ENCODE measurements at regions not wholly inside any gene's neighbourhood (a gene's known extent, or its start where the extent isn't known, plus 50 kb on each side); places are given as distances from the start of the nearest gene placed in this dataset.

- no peak for DNase-seq (ENCODE audit: low spot score)
Observed at GRCh38 chr3:144384241-144384979, 412.8 kb downstream of the DIPK2A start.

DNA sequence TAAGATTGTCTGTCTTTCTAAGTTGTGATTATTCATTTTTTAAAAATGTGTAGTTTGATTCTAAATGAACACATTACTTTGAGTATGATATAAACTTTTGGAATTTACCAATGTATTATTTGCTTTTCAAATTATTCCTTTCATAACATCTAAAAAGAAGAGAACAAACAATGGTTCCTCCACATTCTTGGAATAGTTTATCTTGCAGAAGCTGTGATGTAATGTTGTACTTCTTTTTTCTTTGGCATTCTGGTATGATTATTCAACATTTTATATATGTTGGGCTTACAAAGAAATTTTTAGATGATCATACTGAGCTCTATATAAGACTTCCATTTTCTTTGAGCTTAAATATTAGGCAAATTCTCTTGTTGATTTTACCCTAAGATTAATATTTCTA is 419.2 kb downstream of the DIPK2A start:
- DNase-seq (ENCODE audit: low spot score) = no peak

DNA sequence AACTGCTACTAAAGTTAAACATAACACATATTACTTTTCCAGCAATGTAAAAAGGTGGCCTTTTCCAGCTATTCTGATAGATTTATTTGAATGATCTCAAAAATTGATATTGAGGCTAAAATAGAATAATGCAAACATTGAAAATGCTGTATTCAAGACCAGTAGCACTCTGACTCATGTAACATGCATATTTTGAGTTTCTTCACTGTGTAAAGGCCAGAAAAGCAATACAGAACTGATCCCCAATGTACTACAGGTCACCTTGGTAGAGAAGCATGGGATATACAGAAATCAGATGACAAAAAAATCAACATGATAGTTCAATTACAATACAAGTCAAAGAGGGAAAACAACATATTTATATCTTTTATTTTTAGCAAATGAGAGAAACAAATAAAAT is 419.6 kb downstream of the DIPK2A start:
- DNase-seq (ENCODE audit: low spot score) = no peak

GRCh38 chr3:144394032-144394431 is 422.4 kb downstream of the DIPK2A start:
- DNase-seq (ENCODE audit: low spot score) = no peak

- no peak for DNase-seq (ENCODE audit: low spot score)
Observed at GRCh38 chr3:144402430-144402829, 430.8 kb downstream of the DIPK2A start.

- DNase-seq (ENCODE audit: low spot score) = no peak
Observed at GRCh38 chr3:144403040-144403457, 431.4 kb downstream of the DIPK2A start.

DNA sequence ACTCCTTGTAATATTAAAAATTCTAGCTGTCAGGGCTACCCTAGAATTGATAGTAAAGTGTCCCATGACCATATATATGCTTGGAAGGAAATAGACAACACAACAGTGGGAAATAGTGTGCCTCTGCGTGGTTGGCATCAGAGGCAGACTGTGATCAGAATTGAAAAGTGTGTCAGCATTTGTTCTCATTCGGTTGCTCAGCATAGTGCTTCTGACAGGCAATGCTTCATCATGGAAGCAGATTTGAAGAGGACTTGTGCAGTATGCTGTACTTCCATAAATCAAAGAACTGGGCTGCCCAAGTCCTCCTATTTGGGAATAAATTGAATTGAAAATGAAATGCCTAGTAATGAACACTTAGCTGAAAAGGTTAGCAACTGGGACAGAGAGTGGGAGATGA is 435.7 kb downstream of the DIPK2A start:
- DNase-seq (ENCODE audit: low spot score) = no peak

GRCh38 chr3:144409319-144409718 is 437.7 kb downstream of the DIPK2A start:
- DNase-seq (ENCODE audit: low spot score) = no peak

- DNase-seq (ENCODE audit: low spot score) = no peak
Observed at GRCh38 chr3:144413068-144413467, 441.4 kb downstream of the DIPK2A start.

DNA sequence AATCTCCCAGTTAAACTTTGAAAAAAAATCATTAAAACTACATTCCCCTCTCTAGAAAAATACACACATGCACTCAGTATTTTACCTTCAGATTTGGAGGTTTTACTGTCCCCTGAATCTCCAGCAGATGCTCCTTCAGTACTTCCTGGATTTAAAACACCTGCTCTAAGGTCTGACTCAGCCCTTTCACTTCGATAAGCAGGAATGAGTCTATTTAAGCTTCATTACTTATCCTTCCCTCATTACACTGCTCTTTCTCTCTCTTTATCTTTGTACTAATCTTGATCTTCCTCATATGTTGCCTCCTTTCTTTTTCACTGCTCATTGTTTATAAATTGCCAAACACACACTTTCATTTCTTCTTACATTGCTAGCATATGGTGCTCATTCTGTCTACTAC is 443.9 kb downstream of the DIPK2A start:
- no peak for DNase-seq (ENCODE audit: low spot score)

GRCh38 chr3:144424606-144425005 is 453.0 kb downstream of the DIPK2A start:
- no peak for DNase-seq (ENCODE audit: low spot score)

GRCh38 chr3:144426366-144426765 is 454.7 kb downstream of the DIPK2A start:
- DNase-seq (ENCODE audit: low spot score) = no peak

GRCh38 chr3:144426967-144427366 is 455.3 kb downstream of the DIPK2A start:
- no peak for DNase-seq (ENCODE audit: low spot score)

DNA sequence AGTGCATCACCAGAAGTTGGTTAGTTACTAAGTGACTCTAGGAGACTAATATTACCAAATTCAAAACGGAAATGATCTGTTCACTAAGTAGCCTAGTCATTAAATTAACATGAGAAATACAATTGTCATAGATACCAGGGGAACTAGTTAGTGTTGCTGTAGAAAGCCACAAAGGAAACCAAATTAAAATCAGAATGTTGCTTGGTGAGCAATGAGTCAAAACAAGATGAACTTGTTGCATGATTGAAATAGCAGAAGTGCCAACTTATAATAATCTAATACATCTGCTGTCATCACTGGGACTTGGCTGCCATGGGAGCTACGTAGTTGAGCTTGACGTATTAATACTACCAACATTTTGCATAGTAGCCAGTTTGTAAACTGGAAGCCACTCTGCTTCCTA is 458.1 kb downstream of the DIPK2A start:
- DNase-seq (ENCODE audit: low spot score) = no peak

DNA sequence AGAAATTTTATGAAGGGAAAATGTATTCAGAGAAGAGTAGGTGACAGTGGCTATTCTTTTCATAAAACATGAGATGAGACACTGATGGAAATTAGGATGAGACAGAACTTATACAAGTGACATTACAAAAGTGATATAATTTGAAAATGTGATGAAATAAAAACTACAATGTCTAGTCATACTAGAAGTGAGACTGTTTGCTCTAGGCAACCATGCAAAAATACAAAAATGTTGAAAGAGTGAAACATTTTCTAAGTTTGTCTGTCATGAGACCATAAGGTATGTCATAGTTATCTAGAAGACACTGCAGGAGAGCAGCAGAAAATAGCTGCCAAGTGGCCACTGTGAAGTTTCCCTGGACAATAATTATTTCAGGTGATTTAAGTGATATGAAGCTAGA is 459.5 kb downstream of the DIPK2A start:
- no peak for DNase-seq (ENCODE audit: low spot score)

DNA sequence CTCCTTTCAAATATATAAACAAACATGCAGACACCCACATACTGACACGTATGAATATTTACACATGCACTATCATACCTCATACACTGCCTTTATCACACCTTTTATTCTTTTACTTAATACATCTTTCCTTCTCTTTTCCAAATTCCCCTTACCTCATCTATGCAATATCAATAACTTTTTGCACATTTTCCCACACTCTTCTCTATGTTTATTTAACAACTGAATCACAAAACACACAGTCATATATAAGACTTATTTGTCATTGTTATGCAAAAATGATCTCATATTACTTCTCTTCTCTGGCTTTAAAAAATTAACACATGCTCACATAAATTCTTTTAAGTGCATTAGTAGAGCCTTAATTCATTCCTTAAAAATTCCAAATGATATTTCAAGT is 461.4 kb downstream of the DIPK2A start:
- DNase-seq (ENCODE audit: low spot score) = no peak

DNA sequence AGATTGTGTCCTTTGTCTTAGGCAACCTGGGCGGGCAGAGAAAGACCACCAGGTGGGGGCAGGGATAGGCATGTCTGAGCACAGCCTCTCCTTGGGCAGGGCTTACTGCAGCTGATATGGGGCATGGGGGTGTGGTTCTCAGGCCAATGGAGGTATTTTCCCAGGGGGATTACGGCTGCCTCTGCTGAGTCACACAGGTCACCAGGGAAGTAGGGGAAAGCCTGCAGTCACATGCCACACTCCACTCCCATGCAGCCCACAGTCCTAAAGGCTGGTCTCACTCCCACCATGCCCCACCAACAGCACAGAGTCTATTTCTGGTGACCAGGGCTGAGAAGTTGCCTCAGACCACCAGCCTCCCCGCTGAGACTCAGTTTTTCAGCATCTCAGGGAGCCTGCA is 466.4 kb downstream of the DIPK2A start:
- no peak for DNase-seq (ENCODE audit: low spot score)

GRCh38 chr3:144444061-144444460 is 472.4 kb downstream of the DIPK2A start:
- DNase-seq (ENCODE audit: low spot score) = no peak

DNA sequence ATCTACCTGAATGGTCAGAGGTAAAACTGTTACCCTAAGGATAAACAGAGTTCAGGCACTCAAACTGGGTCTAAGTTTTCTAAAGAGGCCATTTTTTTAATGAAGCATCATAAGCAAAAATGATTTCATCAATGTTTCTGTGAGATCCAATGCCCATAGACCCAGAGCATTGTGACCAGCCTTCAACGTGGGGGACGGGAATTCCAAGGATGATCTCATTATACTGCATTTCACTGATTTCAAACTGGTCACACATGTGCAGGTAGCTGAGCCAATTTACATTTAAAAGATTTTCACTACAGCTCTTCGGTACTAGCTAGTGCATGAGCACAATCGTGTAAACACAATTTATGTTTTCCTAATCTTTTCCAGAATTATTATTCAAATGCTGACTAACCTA is 472.9 kb downstream of the DIPK2A start:
- DNase-seq (ENCODE audit: low spot score) = no peak

DNA sequence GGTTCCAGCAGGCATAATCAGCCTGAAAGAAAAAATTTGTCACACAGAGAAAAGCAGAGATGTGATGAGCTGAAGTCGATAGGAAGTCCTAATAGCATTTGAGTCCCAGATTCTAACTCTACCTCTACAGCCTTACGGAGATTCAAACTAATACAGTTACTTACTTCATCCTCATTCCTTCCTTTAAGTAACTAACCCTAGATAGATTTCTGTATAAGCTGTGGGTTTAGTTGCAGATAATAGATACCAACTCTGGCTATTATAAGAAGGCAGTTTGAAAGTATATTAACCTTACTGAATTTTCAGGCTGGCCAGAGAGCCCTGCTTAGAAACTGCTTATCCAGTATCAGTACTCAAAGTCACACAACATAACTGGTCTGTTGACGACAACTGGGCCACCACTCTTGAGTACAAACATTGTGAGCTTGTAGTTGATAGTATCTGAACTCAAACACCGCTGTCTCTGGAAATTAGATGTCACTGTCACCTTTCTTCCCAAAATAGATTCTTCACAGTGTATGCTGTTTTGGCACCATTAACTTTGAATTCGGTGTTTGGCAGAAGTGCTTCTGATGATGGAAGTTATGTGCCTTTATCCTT is 484.3 kb downstream of the DIPK2A start:
- no peak for DNase-seq (ENCODE audit: low spot score)

- DNase-seq (ENCODE audit: low spot score) = no peak
Observed at GRCh38 chr3:144457758-144458157, 486.1 kb downstream of the DIPK2A start.

DNA sequence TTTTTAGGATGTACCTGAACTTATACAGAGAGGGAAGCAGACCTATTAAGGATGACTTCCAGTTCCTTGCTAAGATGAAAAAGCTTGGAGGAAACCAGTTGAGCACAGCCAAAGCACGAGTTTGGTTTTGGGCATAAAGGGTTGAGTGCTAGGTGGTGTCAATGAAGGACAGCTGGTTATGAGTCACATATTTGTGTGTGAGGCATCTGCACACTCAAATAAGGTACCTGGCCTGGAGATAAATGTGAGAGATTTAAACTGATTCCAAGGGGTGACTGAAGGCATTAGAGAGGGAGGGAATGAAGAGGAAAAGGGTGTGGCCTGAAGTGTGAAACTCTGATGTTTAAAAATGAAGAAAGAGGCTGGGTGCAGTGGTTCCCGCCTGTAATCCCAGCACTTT is 486.7 kb downstream of the DIPK2A start:
- no peak for DNase-seq (ENCODE audit: low spot score)

DNA sequence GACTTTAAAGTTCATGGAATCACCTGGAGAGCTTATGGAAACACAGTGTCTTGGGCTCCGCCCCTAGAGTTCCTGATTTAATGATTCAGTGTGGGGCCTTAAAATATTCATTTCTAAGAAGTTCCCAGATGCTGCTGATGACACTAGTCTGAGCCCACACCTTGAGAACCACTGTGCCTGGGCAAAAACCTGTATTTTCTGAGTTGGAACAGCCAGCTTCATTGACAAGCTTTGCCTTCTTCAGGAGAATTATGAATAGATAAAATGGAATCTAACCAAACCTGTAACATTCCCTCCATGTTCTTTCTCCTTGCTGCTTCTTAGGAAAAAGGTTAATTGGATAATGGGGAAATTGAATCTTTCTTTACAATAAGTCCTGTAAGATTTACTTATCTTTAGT is 490.7 kb downstream of the DIPK2A start:
- no peak for DNase-seq (ENCODE audit: low spot score)

- DNase-seq (ENCODE audit: low spot score) = no peak
Observed at GRCh38 chr3:144463911-144464310, 492.3 kb downstream of the DIPK2A start.
